Activated CD4-positive, alpha-beta T cell treated with anti-CD3 and anti-CD28 coated beads, Interleukin-2, amount 10 ng/mL, durations not matched to agents 24 days and 14 days (primary cell): ENCODE measurements at regions not wholly inside any gene's neighbourhood (a gene's known extent, or its start where the extent isn't known, plus 50 kb on each side); places are given as distances from the start of the nearest gene placed in this dataset.
"Not testable (repeated sequence)": the region's sequence is repeated elsewhere in the genome, so short reads cannot be mapped to it uniquely, and the experiment has no call there.

ENCODE experiments used
- DNase-seq: peaks from one replicate; pipeline ENCODE4 v3.0.0; 2022
- H3K27ac Mint-ChIP-seq: one replicate; pipeline ENCODE4 v1.8.0; 2022; ENCODE audit warnings: mild to moderate bottlenecking, mixed read lengths
- H3K27me3 Mint-ChIP-seq: one replicate; pipeline ENCODE4 v1.8.0; 2022; ENCODE audit warnings: mixed read lengths
- H3K36me3 Mint-ChIP-seq: one replicate; pipeline ENCODE4 v1.8.0; 2022; ENCODE audit warnings: low read depth, mild to moderate bottlenecking, mixed read lengths
- H3K4me1 Mint-ChIP-seq: one replicate; pipeline ENCODE4 v1.8.0; 2021; ENCODE audit warnings: mixed read lengths
- H3K4me3 Mint-ChIP-seq: one replicate; pipeline ENCODE4 v1.8.0; 2022; ENCODE audit warnings: mild to moderate bottlenecking, moderate library complexity, mixed read lengths
- H3K9me3 Mint-ChIP-seq: one replicate; pipeline ENCODE4 v1.8.0; 2021; ENCODE audit warnings: mixed read lengths
- intact Hi-C: fragments of 100-400 bp; cut with micrococcal nuclease; formaldehyde crosslinking; loops from one replicate; pipeline ENCODE4 v1.15.1; 2023

DNA sequence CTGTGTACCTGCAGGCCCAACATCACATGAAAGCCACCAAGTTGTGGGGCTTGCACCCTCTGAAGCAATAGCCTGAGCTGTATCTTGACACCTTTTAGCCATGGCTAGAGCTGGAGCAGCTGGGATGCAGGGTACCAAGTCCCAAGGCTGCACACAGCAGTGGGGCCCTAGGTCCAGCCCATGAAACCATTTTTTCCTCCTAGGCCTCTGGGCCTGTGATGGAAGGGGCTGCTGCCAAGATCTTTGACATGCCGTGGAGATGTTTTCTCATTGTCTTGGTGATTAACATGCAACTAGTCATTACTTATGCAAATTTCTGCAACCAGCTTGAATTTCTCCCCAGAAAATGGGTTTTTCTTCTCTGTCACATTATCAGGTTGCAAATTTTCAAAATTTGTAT is 387.2 kb upstream of the RIOK2 start:
- Mint-ChIP-seq H3K27me3 (no peaks in the 10 kb centered on the region), H3K4me3 (no peak overlapping the region), H3K36me3 (no peaks in the 10 kb centered on the region), H3K27ac (no peak overlapping the region), H3K4me1 (no peaks in the 10 kb centered on the region), H3K9me3 (no peaks in the 10 kb centered on the region)
- no peak for DNase-seq
- intact Hi-C loops: no loop called here

DNA sequence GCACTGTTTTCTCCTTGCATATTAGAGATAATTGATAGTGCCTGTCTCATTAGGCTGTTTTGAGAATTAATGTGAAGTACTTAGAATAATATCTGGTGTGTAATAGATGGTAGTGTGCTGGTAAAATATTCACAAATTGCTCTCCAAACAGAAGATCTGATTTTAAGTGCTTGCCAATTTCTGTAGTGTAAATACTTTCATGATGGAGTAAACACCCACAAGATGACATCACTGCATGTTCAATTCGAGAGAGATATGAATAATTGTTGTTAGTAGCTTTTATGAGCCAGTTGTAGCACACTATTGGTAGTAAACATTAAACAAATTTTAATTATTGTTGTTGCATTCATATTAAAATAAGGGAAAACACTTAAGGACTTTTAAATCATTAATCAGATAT is 392.3 kb upstream of the RIOK2 start:
- Mint-ChIP-seq H3K36me3 (no peaks in the 10 kb centered on the region), H3K4me3 (no peak overlapping the region), H3K9me3 (peaks cover 4% of the 10 kb centered on the region), H3K27ac (no peak overlapping the region), H3K4me1 (no peaks in the 10 kb centered on the region), H3K27me3 (no peaks in the 10 kb centered on the region)
- DNase-seq: no peak
- intact Hi-C loops: no loop called here

DNA sequence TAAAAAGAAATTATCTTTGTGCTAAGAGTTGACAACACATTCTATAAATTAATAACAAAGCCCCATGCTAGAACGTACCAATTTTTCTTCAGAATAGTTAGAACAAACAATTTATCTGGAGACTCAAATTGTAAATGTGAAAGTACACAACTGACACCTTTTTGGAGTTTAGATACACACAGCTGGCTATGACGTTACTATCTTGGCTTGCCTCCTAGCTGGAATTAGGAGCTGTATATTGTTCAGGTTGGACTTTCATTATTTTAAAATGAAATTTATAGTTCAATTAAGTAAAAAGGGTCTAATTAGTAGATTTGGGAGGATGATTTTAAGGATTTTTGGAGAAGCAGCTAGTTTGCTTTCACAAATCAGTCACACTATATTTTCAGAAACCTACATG is 393.9 kb upstream of the RIOK2 start:
- no peak for DNase-seq
- Mint-ChIP-seq H3K27ac (no peak overlapping the region), H3K36me3 (no peaks in the 10 kb centered on the region), H3K27me3 (no peaks in the 10 kb centered on the region), H3K4me1 (no peaks in the 10 kb centered on the region), H3K4me3 (no peak overlapping the region), H3K9me3 (peaks cover 4% of the 10 kb centered on the region)
- intact Hi-C loops: no loop called here

DNA sequence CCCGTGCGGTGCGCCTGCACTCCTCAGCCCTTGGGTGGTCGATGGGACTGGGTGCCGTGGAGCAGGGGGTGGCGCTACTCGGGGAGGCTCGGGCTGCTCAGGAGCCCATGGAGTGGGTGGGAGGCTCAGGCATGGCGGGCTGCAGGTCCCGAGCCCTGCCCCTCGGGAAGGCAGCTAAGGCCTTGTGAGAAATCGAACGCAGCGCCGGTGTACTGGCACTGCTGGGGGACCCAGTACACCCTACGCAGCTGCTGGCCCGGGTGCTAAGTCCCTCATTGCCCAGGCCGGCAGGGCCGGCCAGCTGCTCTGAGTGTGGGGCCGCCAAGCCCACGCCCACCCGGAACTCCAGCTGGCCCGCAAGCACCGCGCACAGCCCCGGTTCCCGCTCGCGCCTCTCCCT is 396.9 kb upstream of the RIOK2 start:
- H3K9me3 Mint-ChIP-seq, H3K27ac Mint-ChIP-seq, intact Hi-C loops, H3K4me3 Mint-ChIP-seq, DNase-seq, H3K36me3 Mint-ChIP-seq, H3K4me1 Mint-ChIP-seq, H3K27me3 Mint-ChIP-seq: not testable (repeated sequence)

DNA sequence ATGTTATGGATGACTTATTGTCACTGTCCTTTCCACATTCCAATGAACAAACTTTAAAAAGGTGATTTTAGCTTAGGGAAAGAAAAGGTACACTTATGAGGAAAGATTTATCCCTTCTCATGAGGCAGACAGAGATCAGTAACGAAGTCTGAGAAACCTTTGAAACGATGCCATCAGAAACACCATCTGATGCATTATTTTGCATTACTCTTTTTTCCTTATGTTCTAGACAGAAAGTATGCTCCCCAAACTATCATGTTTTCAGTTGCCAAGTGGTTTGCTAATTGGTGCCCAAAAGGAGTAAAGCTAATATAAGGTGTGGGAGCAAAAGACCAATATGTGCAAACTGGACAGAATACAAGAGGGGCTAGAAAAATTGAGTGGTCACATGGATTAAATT is 397.7 kb upstream of the RIOK2 start:
- intact Hi-C loops: no loop called here
- DNase-seq: no peak
- H3K27me3 Mint-ChIP-seq: no peaks in the 10 kb centered on the region
- H3K36me3 Mint-ChIP-seq: no peaks in the 10 kb centered on the region
- no peaks in the 10 kb centered on the region for H3K4me1 Mint-ChIP-seq
- no peak overlapping the region for H3K4me3 Mint-ChIP-seq
- peaks cover 4% of the 10 kb centered on the region for H3K9me3 Mint-ChIP-seq
- no peak overlapping the region for H3K27ac Mint-ChIP-seq

DNA sequence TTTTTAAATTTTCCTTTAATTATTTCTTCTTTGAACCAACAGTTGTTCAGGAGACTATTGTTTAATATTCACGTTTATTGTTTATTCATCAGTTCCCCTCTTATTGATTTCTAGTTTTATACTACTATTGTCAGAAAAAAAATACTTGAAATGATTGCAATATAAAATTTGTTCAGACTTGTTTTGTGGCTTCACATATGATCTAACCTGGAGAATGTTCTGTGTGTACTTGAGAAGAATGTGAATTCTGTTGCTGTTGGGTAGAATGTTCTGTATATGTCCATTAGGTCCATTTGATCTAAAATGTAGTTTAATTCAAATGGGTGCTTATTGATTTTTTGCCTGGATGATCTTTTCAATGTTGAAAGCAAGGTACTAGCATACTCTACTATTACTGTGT is 408.7 kb upstream of the RIOK2 start:
- H3K9me3 Mint-ChIP-seq: peaks cover 4% of the 10 kb centered on the region
- H3K4me1 Mint-ChIP-seq: no peaks in the 10 kb centered on the region
- intact Hi-C loops: no loop called here

DNA sequence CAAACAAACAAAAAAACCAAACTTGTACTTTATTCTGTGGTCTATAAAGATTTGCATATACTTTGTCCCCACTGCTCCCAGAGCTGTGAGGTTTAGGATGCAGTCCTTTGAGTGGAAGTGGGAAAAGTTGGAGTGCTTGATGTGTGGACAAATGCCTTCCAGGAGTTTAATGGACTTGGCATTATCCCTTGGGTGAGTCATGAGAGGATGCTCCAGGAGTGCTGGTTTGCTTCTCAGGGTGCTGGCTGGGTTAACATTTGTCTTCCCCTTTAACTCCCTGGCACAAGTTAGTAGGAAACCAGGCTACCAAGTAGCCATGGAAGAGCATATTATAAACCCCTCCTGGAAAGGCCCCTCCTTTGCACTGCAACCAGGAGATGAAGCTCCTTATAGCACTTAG is 417.4 kb upstream of the RIOK2 start:
- Mint-ChIP-seq H3K27ac (no peak overlapping the region), H3K4me3 (no peak overlapping the region), H3K4me1 (no peaks in the 10 kb centered on the region), H3K36me3 (no peaks in the 10 kb centered on the region), H3K9me3 (peaks cover 13% of the 10 kb centered on the region), H3K27me3 (no peaks in the 10 kb centered on the region)
- no peak for DNase-seq
- intact Hi-C loops: no loop called here

More for the DNA sequence above, 408.7 kb upstream of the RIOK2 start:
- Mint-ChIP-seq H3K36me3 (no peaks in the 10 kb centered on the region), H3K4me3 (no peak overlapping the region), H3K27me3 (no peaks in the 10 kb centered on the region), H3K27ac (no peak overlapping the region)
- DNase-seq: no peak

DNA sequence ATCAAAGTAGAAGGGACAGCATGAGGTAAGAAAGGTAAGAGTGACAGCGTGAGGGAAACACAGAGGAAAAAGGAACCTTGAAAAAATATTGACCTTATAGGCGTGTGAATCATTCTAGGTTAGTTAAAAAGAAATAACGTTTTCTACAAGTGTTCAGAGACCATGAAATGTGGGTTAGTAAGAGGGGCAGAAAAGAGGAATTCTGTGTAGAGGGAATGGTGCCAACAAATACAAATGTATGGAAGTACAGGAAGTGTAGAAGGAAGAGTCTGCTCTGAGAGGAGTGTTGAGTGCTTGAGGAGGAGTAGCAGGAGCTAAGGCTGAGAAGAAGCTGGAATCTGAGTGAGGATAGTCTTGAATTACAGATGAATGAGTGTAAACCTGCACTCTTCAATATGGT is 418.6 kb upstream of the RIOK2 start:
- no peaks in the 10 kb centered on the region for H3K36me3 Mint-ChIP-seq
- H3K4me3 Mint-ChIP-seq: no peak overlapping the region
- H3K4me1 Mint-ChIP-seq: no peaks in the 10 kb centered on the region
- H3K27ac Mint-ChIP-seq: no peak overlapping the region
- H3K9me3 Mint-ChIP-seq: peaks cover 9% of the 10 kb centered on the region
- no peak for DNase-seq
- intact Hi-C loops: no loop called here
- H3K27me3 Mint-ChIP-seq: no peaks in the 10 kb centered on the region

DNA sequence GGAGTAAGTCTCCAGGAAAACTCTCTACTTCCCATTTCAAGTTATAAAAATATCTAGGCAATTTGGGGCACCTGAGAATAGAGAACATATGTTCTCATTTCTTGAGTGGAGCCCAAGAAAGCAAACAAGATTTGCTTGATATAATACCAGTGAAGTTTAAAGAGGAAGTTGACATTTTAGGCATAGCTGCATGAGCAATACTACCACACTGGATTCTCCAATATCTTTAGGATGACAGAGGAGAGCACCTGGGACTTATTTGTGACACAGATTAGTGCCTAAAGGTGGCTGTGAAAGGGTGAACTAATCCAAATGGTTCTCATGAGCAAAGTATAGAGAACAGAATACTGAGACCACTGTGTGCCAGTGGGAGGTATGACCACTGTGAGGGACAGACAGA is 423.5 kb upstream of the RIOK2 start:
- no peaks in the 10 kb centered on the region for H3K36me3 Mint-ChIP-seq
- no peak overlapping the region for H3K4me3 Mint-ChIP-seq
- H3K9me3 Mint-ChIP-seq: no peaks in the 10 kb centered on the region
- DNase-seq: no peak
- no peaks in the 10 kb centered on the region for H3K27me3 Mint-ChIP-seq
- intact Hi-C loops: no loop called here
- H3K4me1 Mint-ChIP-seq: no peaks in the 10 kb centered on the region
- H3K27ac Mint-ChIP-seq: no peak overlapping the region

DNA sequence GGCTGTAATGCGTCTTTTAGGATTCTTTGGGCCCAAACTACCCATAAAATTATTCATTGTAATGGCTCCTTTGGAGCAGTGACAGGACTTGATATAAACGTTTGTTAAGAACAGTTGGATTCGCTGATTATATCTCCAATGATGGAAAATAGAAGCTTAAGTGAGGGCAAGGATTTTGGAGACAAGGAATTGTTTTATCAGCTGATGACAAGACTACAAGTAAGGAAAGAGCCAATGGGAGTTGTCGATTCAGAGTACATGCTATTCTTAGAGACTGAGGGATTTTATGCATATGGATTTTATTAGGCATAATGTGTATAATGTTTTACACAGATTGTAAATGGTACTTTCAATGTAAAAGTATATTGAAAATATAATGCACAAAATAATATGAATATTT is 425.5 kb upstream of the RIOK2 start:
- no peak for DNase-seq
- no peaks in the 10 kb centered on the region for H3K27me3 Mint-ChIP-seq
- H3K4me1 Mint-ChIP-seq: no peaks in the 10 kb centered on the region
- intact Hi-C loops: no loop called here
- no peak overlapping the region for H3K4me3 Mint-ChIP-seq
- no peaks in the 10 kb centered on the region for H3K36me3 Mint-ChIP-seq
- H3K9me3 Mint-ChIP-seq: no peaks in the 10 kb centered on the region
- no peak overlapping the region for H3K27ac Mint-ChIP-seq

DNA sequence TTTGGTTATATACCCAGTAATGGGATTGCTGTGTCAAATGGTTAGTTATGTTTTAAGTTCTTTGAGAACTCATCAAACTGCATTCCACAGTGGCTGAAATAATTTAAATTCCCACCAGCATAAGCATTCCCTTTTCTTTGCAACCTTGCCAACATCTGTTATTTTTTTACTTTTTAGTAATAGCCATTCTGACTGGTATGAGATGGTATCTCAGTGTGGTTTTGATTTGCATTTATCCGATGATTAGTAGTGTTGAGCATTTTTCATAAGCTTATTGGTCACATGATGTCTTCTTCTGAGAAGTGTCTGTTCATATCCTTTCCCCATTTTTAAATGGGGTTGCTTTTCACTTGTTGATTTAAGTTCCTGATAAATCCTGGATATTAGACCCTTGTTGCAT is 435.7 kb upstream of the RIOK2 start:
- intact Hi-C loops: no loop called here
- Mint-ChIP-seq H3K36me3 (no peaks in the 10 kb centered on the region), H3K4me3 (no peak overlapping the region), H3K27me3 (no peaks in the 10 kb centered on the region), H3K4me1 (no peaks in the 10 kb centered on the region), H3K27ac (no peak overlapping the region), H3K9me3 (peaks cover 5% of the 10 kb centered on the region)
- DNase-seq: no peak

DNA sequence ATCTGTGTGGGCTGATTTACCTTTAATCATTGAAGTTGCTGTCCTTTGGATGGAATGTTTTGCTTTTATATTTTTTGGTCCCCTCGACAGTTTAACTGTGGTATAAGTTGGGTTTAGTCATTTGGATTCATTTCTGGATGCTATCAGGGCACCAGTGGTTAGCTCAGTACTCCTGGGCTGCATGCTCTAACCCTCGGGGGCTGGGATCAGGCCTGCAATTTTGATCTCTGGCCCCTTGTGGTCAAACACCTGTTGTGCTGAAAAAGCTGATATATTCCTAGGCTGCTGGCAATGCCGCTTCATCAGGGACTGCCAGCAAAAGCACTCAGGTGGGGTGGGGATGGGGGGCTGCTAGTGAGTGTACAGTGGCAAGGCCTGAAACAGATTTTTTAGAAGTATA is 440.4 kb upstream of the RIOK2 start:
- DNase-seq: no peak
- Mint-ChIP-seq H3K4me1 (no peaks in the 10 kb centered on the region), H3K9me3 (peaks cover 5% of the 10 kb centered on the region), H3K4me3 (no peak overlapping the region), H3K36me3 (no peaks in the 10 kb centered on the region), H3K27ac (no peak overlapping the region), H3K27me3 (no peaks in the 10 kb centered on the region)
- intact Hi-C loops: no loop called here

DNA sequence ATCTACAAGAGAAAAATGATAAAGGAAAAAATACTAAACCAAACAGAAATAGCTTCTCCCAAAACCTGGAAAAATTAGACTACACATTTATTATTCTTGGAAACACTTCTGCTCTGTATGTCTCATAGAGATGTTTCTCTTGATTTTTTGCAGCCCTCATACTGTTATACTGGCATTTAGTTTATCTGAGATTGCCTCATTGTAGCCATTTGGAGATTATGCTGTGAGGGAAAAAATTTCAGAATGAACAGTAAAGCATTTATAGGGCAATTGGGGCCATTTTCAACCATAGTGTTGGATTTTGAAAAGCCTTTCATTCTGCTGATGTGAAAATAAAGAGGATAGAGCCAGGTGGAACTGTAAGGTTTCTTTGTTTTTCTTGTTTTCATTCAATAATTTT is 441.8 kb upstream of the RIOK2 start:
- H3K4me3 Mint-ChIP-seq: no peak overlapping the region
- no peak overlapping the region for H3K27ac Mint-ChIP-seq
- H3K36me3 Mint-ChIP-seq: no peaks in the 10 kb centered on the region
- no peaks in the 10 kb centered on the region for H3K9me3 Mint-ChIP-seq
- intact Hi-C loops: no loop called here
- no peaks in the 10 kb centered on the region for H3K27me3 Mint-ChIP-seq
- no peaks in the 10 kb centered on the region for H3K4me1 Mint-ChIP-seq
- DNase-seq: no peak

DNA sequence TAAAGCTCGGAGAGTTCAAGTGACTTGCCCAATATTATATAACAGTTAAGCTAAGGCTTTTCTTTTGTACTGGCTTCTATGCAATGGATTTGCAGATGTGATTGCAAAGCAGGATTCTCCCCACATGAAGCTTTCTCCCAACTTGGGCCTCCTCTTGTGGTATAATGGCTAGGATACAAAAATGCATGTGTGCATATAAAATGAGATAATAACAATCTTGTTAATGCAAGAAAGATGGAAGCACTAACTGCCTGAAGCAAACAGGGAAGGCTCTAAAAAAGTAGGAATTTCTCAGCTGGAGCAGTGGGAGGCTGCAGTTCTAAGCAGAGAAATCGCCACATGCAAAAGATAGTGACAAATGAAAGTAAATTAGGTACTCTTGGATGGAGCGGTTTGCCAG is 444.2 kb upstream of the RIOK2 start:
- Mint-ChIP-seq H3K27me3 (no peaks in the 10 kb centered on the region), H3K4me1 (no peaks in the 10 kb centered on the region), H3K9me3 (no peaks in the 10 kb centered on the region), H3K27ac (no peak overlapping the region), H3K36me3 (no peaks in the 10 kb centered on the region), H3K4me3 (no peak overlapping the region)
- intact Hi-C loops: no loop called here
- no peak for DNase-seq

DNA sequence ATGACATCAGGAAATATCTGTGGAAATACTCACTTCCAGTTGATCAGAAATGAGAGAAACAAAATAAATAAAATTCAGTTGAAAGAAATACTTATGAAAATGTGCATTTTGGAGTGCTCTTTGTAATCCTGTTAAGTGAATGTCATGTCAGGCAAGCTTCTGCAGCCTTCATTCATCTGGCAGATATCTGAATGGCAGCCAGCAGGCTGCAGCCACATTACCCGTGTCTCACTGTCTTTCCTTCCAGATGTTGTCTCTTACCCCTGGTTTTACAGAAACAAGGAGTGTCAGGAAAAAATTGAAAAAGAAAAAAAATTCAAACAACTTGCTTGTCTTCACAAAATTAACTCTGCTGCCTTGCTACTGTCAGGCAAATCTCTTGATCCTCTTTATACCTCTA is 445.0 kb upstream of the RIOK2 start:
- intact Hi-C loops: no loop called here
- Mint-ChIP-seq H3K4me3 (no peak overlapping the region), H3K27ac (no peak overlapping the region), H3K36me3 (no peaks in the 10 kb centered on the region), H3K9me3 (no peaks in the 10 kb centered on the region), H3K27me3 (no peaks in the 10 kb centered on the region), H3K4me1 (no peaks in the 10 kb centered on the region)
- DNase-seq: no peak

DNA sequence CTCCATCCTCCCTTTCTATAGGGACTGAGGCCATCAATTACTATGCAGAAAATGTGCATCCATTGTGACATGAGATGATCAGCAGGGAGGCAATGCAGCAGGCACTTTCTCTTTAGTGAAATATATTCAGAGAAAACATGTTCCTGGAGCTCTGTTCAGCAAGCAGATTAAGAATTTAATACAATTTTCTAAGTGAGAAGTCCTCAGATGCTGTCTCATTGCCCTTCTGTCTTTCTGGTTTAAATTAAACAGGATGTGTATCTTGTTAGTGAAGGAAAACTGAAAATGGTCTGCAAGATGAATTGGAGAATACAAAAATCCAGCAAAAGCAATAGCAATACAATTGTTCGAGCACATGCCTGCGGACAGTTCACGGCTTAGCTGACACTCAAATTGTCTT is 445.8 kb upstream of the RIOK2 start:
- intact Hi-C loops: no loop called here
- Mint-ChIP-seq H3K4me3 (no peak overlapping the region), H3K27me3 (no peaks in the 10 kb centered on the region), H3K36me3 (no peaks in the 10 kb centered on the region), H3K9me3 (no peaks in the 10 kb centered on the region), H3K27ac (no peak overlapping the region), H3K4me1 (no peaks in the 10 kb centered on the region)
- no peak for DNase-seq
